OCI-LY3 (cell line): ENCODE measurements at regions not wholly inside any gene's neighbourhood (a gene's known extent, or its start where the extent isn't known, plus 50 kb on each side); places are given as distances from the start of the nearest gene placed in this dataset.

ENCODE experiments used
- H2AFZ ChIP-seq: fragments of 200-600, 300-600 bp; shearing (Covaris generic); 2 replicates; pipeline ENCODE4 v1.6.0; 2014; ENCODE audit warnings: antibody characterized with exemption, low read depth, low read length
- H3K27ac ChIP-seq: fragments of 200-600, 300-600 bp; sonication (generic); 2 replicates; pipeline ENCODE4 v1.5.1; 2014; ENCODE audit warnings: mild to moderate bottlenecking, low read length, moderate library complexity, mixed read lengths
- H3K27me3 ChIP-seq: fragments of 200-600, 300-600 bp; sonication (generic); 2 replicates; pipeline ENCODE4 v1.6.1; 2014; ENCODE audit warnings: low read depth, low read length, mixed read lengths
- H3K36me3 ChIP-seq: fragments of 200-600, 300-600 bp; sonication (generic); replicated peaks from 2 replicates; pipeline ENCODE3; 2014; ENCODE audit warnings: low read depth, low read length, mixed read lengths
- H3K4me1 ChIP-seq: fragments of 300-600, 200-600 bp; sonication (generic); 2 replicates; pipeline ENCODE4 v1.6.1; 2014; ENCODE audit warnings: low read length, mixed read lengths
- H3K4me2 ChIP-seq: fragments of 200-600, 300-600 bp; sonication (generic); 2 replicates; pipeline ENCODE4 v1.6.1; 2014; ENCODE audit warnings: low read length, mixed read lengths
- H3K4me3 ChIP-seq: fragments of 300-600, 200-600 bp; sonication (generic); 2 replicates; pipeline ENCODE4 v1.5.1; 2014; ENCODE audit warnings: antibody characterized with exemption, mild to moderate bottlenecking, low read length, moderate library complexity
- H3K79me2 ChIP-seq: fragments of 300-600, 200-600 bp; shearing (Covaris generic); 2 replicates; pipeline ENCODE4 v1.6.1; 2014; ENCODE audit warnings: mild to moderate bottlenecking, low read length, mixed read lengths
- H3K9ac ChIP-seq: fragments of 300-600, 200-600 bp; shearing (Covaris generic); 2 replicates; pipeline ENCODE4 v1.6.0; 2014; ENCODE audit warnings: mild to moderate bottlenecking, low read length, moderate library complexity
- H3K9me3 ChIP-seq: fragments of 200-600, 300-600 bp; shearing (Covaris generic); 2 replicates; pipeline ENCODE4 v1.6.1; 2014; ENCODE audit warnings: low read length, mixed read lengths; ENCODE audit not compliant: insufficient read depth
- H4K20me1 ChIP-seq: fragments of 200-600, 300-600 bp; sonication (generic); 2 replicates; pipeline ENCODE4 v1.6.1; 2016; ENCODE audit warnings: low read length, mixed read lengths; ENCODE audit not compliant: insufficient read depth
- CTCF ChIP-seq: fragments of 200-600, 300-600 bp; sonication (generic); IDR thresholded peaks from 2 replicates; pipeline ENCODE4 v1.5.1; 2014; ENCODE audit warnings: antibody characterized with exemption, low read length, low read depth
- EZH2phosphoT487 ChIP-seq: fragments of 200-600 bp; shearing (Covaris generic); IDR thresholded peaks from 2 replicates; pipeline ENCODE4 v1.6.1; 2018; ENCODE audit warnings: antibody characterized with exemption, mixed run types, low read depth

- no peak for TF ChIP-seq EZH2phosphoT487
- TF ChIP-seq CTCF: no peak
- H4K20me1 ChIP-seq: no peaks in the 10 kb centered on the region
- no peak overlapping the region for H3K9ac ChIP-seq
- H3K36me3 ChIP-seq: no peaks in the 10 kb centered on the region
- no peak overlapping the region for H3K4me3 ChIP-seq
- H3K79me2 ChIP-seq: no peaks in the 10 kb centered on the region
- no peaks in the 10 kb centered on the region for H3K9me3 ChIP-seq
- peaks cover 8% of the 10 kb centered on the region; the same call in 1 of the 2 replicates for H3K4me1 ChIP-seq
- no peak overlapping the region for H3K4me2 ChIP-seq
- H2AFZ ChIP-seq: no peak overlapping the region
- no peak overlapping the region for H3K27ac ChIP-seq
- H3K27me3 ChIP-seq: no peaks in the 10 kb centered on the region
These were observed 133.8 kb upstream of the AKR1E2 start for GRCh38 chr10:4692206-4692605.

- Histone ChIP-seq H3K79me2 (no peaks in the 10 kb centered on the region), H3K4me3 (no peak overlapping the region), H4K20me1 (no peaks in the 10 kb centered on the region), H3K27ac (no peak overlapping the region), H3K9ac (no peak overlapping the region), H3K36me3 (no peaks in the 10 kb centered on the region), H3K27me3 (no peaks in the 10 kb centered on the region), H2AFZ (no peak overlapping the region), H3K4me1 (peaks cover 8% of the 10 kb centered on the region; the same call in 1 of the 2 replicates), H3K9me3 (no peaks in the 10 kb centered on the region), H3K4me2 (no peak overlapping the region)
- TF ChIP-seq CTCF (no peak), EZH2phosphoT487 (no peak)
These were observed 134.2 kb upstream of the AKR1E2 start for GRCh38 chr10:4691776-4692175.

GRCh38 chr10:4691301-4691700 lies 134.7 kb upstream of the AKR1E2 start:
- Histone ChIP-seq H3K9ac (no peak overlapping the region), H3K4me3 (no peak overlapping the region), H3K4me1 (peaks cover 8% of the 10 kb centered on the region; the same call in 1 of the 2 replicates), H4K20me1 (no peaks in the 10 kb centered on the region), H3K27me3 (no peaks in the 10 kb centered on the region), H3K36me3 (no peaks in the 10 kb centered on the region), H3K4me2 (no peak overlapping the region), H2AFZ (no peak overlapping the region), H3K9me3 (no peaks in the 10 kb centered on the region), H3K27ac (no peak overlapping the region), H3K79me2 (no peaks in the 10 kb centered on the region)
- TF ChIP-seq CTCF (no peak), EZH2phosphoT487 (no peak)

GRCh38 chr10:4688601-4689000 lies 137.4 kb upstream of the AKR1E2 start:
- H3K4me1 ChIP-seq: peaks cover 8% of the 10 kb centered on the region; the same call in 1 of the 2 replicates
- no peak overlapping the region for H2AFZ ChIP-seq
- no peak overlapping the region for H3K27ac ChIP-seq
- H3K4me2 ChIP-seq: peak overlapping the region; percentile 34; the same call in 1 of the 2 replicates
- H3K79me2 ChIP-seq: no peaks in the 10 kb centered on the region
- H3K36me3 ChIP-seq: no peaks in the 10 kb centered on the region
- H4K20me1 ChIP-seq: no peaks in the 10 kb centered on the region
- TF ChIP-seq CTCF: no peak
- no peak overlapping the region for H3K9ac ChIP-seq
- no peak overlapping the region for H3K4me3 ChIP-seq
- no peaks in the 10 kb centered on the region for H3K9me3 ChIP-seq
- no peaks in the 10 kb centered on the region for H3K27me3 ChIP-seq
